Activated T-helper 1 cell treated with anti-CD3 and anti-CD28 coated beads, Interleukin-2, amount 50 U/mL, for 16 hours (primary cell): ENCODE measurements at regions not wholly inside any gene's neighbourhood (a gene's known extent, or its start where the extent isn't known, plus 50 kb on each side); places are given as distances from the start of the nearest gene placed in this dataset.
"Not testable (repeated sequence)": the region's sequence is repeated elsewhere in the genome, so short reads cannot be mapped to it uniquely, and the experiment has no call there.

Experiments
- DNase-seq, 2 donors: peaks; one replicate each; pipeline ENCODE4 v3.0.0-alpha.2; 2020; ENCODE audit warnings: low read depth in 1 of 2, low spot score in 1 of 2

GRCh38 chr3:195635262-195635873, 51.6 kb upstream of the APOD start:
- not testable (repeated sequence) for DNase-seq

- not testable (repeated sequence) for DNase-seq
These were observed 50.9 kb upstream of the APOD start for GRCh38 chr3:195634426-195635261.
